Ovary (tissue), 7 donors: ENCODE measurements at regions not wholly inside any gene's neighbourhood (a gene's known extent, or its start where the extent isn't known, plus 50 kb on each side); places are given as distances from the start of the nearest gene placed in this dataset.

ENCODE experiments used
- DNase-seq, 5 donors: peaks; one replicate each; pipeline ENCODE4 v3.0.0-alpha.2; 2019 to 2020
- H3K27ac ChIP-seq, 2 donors: fragments of 200-600 bp; one replicate each; pipeline versions ENCODE4 v1.5.1 to v1.8.0; 2019 to 2022
- H3K27me3 ChIP-seq: fragments of 200-600 bp; one replicate; pipeline ENCODE4 v1.8.0; 2022
- H3K36me3 ChIP-seq: fragments of 200-600 bp; sonication (generic); one replicate; pipeline ENCODE4 v1.5.1; 2019
- H3K4me1 ChIP-seq: one replicate; pipeline ENCODE4 v1.8.1; 2013; ENCODE audit warnings: mild to moderate bottlenecking, moderate library complexity; ENCODE audit not compliant: insufficient read depth
- H3K4me3 ChIP-seq: fragments of 200-600 bp; sonication (generic); one replicate; pipeline ENCODE4 v1.5.1; 2017
- H3K9me3 ChIP-seq, 2 donors: fragments of 200-600 bp in 1 of 2; sonication (generic) in 1 of 2; one replicate each; pipeline versions ENCODE4 v1.5.1 to v1.8.1; 2013 to 2019; ENCODE audit warnings: mild to moderate bottlenecking in 1 of 2, moderate library complexity in 1 of 2
- EP300 ChIP-seq: sonication (generic); formaldehyde crosslinking; IDR thresholded peaks from one replicate; pipeline ENCODE4 v1.6.1; 2017; ENCODE audit warnings: antibody characterized with exemption
- POLR2A ChIP-seq: fragments of 450-650 bp; IDR thresholded peaks from one replicate; pipeline ENCODE4 v1.6.1; 2017; ENCODE audit warnings: antibody characterized with exemption, mild to moderate bottlenecking, moderate library complexity
- WGBS, 3 donors: extraction: QIAGEN DNeasy Blood & Tissue Kit in 1 of 3; methylation state at CpG; one replicate each; pipeline versions ENCODE4 v1.1.5 to v1.1.7; 2013 to 2017; 5-methylcytosine and 5-hydroxymethylcytosine counted together
- intact Hi-C, 4 donors: fragments of 100-400 bp; cut with DNase I; formaldehyde crosslinking; loops; one replicate each; pipeline versions ENCODE4 v1.11.0 to v1.15.1; 2022 to 2023
- TF ChIP-seq, protein P1 (sequence below), 3 donors: fragments of 450-650 bp in 2 of 3; fragments of 200-600 bp in 1 of 3; IDR thresholded peaks; one replicate each; pipeline versions ENCODE4 v1.5.1 to v1.8.0; 2016 to 2022; ENCODE audit warnings: antibody characterized with exemption in 3 of 3, mild to moderate bottlenecking in 1 of 3
- donor health status: DM: no; HTN: no; CAD: no; lungs with moderate emphysema.
- donor health status: DM: no; HTN: no; CAD: no.
- donor health status: Bipolar disorder and iron deficiency.
- donor health status: DM: no; HTN: no; CAD: no.
- donor health status: DM: yes; HTN: yes; CAD: no.

DNA sequence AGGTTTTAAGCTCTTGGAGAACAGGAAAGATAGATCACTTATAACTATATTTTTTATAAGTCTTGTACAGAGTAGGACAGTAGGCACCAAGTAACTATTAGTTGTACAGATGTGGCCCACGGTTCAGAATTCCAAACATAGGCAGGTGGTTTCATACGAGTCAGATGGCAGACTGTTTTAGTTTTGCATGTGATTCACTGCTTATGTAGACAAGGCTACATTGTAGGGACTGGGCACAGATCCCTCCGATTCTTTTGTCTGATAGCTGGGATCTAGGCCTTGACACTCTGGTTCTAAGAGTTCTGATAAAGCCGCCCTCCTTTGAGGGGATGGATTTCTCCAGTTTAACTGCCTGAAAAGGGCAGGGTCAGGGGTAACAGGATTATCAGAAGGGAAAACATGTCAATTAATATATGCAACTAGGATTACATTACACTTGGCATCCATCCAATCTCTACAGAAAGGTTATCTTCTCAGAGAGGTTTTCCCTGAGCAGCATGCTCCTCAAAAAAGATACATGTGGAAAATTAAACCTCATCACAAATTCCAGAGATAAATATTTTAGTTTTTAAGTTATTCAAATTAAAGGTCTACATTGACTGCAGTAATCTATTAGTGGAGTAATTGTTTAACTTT, 87.8 kb downstream of the SPRY1 start:
- no peaks in the 10 kb centered on the region for H3K27me3 ChIP-seq
- TF ChIP-seq EP300, result no peak
- TF ChIP-seq POLR2A, result no peak
- TF ChIP-seq, protein P1, sequence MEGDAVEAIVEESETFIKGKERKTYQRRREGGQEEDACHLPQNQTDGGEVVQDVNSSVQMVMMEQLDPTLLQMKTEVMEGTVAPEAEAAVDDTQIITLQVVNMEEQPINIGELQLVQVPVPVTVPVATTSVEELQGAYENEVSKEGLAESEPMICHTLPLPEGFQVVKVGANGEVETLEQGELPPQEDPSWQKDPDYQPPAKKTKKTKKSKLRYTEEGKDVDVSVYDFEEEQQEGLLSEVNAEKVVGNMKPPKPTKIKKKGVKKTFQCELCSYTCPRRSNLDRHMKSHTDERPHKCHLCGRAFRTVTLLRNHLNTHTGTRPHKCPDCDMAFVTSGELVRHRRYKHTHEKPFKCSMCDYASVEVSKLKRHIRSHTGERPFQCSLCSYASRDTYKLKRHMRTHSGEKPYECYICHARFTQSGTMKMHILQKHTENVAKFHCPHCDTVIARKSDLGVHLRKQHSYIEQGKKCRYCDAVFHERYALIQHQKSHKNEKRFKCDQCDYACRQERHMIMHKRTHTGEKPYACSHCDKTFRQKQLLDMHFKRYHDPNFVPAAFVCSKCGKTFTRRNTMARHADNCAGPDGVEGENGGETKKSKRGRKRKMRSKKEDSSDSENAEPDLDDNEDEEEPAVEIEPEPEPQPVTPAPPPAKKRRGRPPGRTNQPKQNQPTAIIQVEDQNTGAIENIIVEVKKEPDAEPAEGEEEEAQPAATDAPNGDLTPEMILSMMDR (IDR thresholded peaks at IDR 0.05), result no peak
- 70 to 87% (median 83%) methylated on average over 4 of the region's 4 CpGs for WGBS, 3 donors
- no peak for DNase-seq
- no peaks in the 10 kb centered on the region for H3K4me1 ChIP-seq
- no peak overlapping the region for H3K27ac ChIP-seq
- intact Hi-C loops, result no loop called here
- no peaks in the 10 kb centered on the region for H3K9me3 ChIP-seq
- no peak overlapping the region for H3K4me3 ChIP-seq
- H3K36me3 ChIP-seq, result no peaks in the 10 kb centered on the region

DNA sequence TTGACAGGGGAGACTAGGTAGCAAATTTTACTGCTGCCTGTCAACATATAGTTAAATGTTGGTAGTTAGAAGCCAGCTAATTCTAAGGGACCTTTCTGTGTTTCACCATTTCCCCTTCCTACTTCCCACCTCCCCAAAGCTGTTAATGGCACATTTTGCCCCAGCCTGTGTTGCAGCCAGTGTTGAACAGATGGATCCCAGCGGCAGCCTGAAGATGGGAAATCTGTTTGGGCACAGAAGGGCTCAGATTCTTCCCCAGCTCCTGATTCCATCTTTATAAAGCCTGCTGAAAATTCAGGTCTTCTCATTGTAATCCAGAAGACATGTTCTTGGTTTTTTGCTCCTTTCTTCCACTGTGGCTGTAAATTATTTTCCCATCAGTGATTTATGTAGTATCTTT, 89.0 kb downstream of the SPRY1 start:
- no peaks in the 10 kb centered on the region for H3K27me3 ChIP-seq
- H3K4me1 ChIP-seq, result no peaks in the 10 kb centered on the region
- intact Hi-C loops, result no loop called here
- H3K9me3 ChIP-seq, result no peaks in the 10 kb centered on the region
- WGBS, 3 donors, result 79 to 92% (median 89%) methylated on average over 1 of the region's 1 CpG
- H3K27ac ChIP-seq, result no peak overlapping the region
- TF ChIP-seq, protein P1 (IDR thresholded peaks at IDR 0.05), result no peak
- TF ChIP-seq POLR2A (no peak), EP300 (no peak)
- no peaks in the 10 kb centered on the region for H3K36me3 ChIP-seq
- no peak for DNase-seq
- H3K4me3 ChIP-seq, result no peak overlapping the region

GRCh38 chr4:123488916-123489315, 92.3 kb downstream of the SPRY1 start:
- Histone ChIP-seq H3K4me3 (no peak overlapping the region), H3K9me3 (no peaks in the 10 kb centered on the region), H3K36me3 (no peaks in the 10 kb centered on the region), H3K4me1 (no peaks in the 10 kb centered on the region), H3K27me3 (no peaks in the 10 kb centered on the region), H3K27ac (no peak overlapping the region)
- 75 to 77% (median 77%) methylated on average over 5 of the region's 5 CpGs for WGBS, 3 donors
- intact Hi-C loops, result no loop called here
- no peak for TF ChIP-seq EP300
- TF ChIP-seq POLR2A, result no peak
- TF ChIP-seq, protein P1 (IDR thresholded peaks at IDR 0.05), result no peak
- DNase-seq, result no peak

- no peaks in the 10 kb centered on the region for H3K4me1 ChIP-seq
- TF ChIP-seq EP300 (no peak), POLR2A (no peak)
- TF ChIP-seq, protein P1 (IDR thresholded peaks at IDR 0.05), result no peak
- H3K36me3 ChIP-seq, result no peaks in the 10 kb centered on the region
- H3K27me3 ChIP-seq, result no peaks in the 10 kb centered on the region
- H3K4me3 ChIP-seq, result no peak overlapping the region
- intact Hi-C loops, result no loop called here
- no peak overlapping the region for H3K27ac ChIP-seq
- 90 to 95% (median 92%) methylated on average over 2 of the region's 2 CpGs for WGBS, 3 donors
- no peak for DNase-seq
- no peaks in the 10 kb centered on the region for H3K9me3 ChIP-seq
Observed at GRCh38 chr4:123495530-123495929, 98.9 kb downstream of the SPRY1 start.
